Stimulated activated CD8-positive, alpha-beta memory T cell treated with anti-CD3 and anti-CD28 coated beads, Interleukin-2, amount 100 ng/mL, for 48 hours (primary cell): ENCODE measurements at regions not wholly inside any gene's neighbourhood (a gene's known extent, or its start where the extent isn't known, plus 50 kb on each side); places are given as distances from the start of the nearest gene placed in this dataset.

ENCODE experiments used
- DNase-seq, 2 donors: peaks; one replicate each; pipeline ENCODE4 v3.0.0-alpha.2; 2020; ENCODE audit warnings: low read depth in 2 of 2

DNA sequence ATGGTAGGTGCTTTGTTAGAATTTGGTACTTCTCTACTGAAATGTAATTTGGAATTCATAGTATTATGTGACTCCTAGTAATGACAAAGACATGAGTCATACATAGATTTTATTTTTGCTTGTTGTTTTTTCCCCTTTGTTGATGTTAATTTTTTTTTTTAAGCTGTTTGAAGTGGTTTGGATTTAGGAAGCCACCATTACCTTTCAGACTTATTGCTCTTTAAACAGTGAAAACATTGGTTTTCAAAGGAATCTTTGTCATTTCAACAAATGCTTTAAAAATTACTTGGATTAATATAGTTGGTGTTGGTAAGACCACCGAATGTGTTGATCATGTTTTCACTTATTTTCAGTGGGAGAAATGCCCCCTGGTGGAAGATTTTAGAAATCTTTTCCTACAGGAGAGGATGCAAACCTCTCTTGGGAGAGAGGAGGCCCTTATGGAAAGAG is 170.1 kb upstream of the PITX1 start:
- DNase-seq = no peak

DNA sequence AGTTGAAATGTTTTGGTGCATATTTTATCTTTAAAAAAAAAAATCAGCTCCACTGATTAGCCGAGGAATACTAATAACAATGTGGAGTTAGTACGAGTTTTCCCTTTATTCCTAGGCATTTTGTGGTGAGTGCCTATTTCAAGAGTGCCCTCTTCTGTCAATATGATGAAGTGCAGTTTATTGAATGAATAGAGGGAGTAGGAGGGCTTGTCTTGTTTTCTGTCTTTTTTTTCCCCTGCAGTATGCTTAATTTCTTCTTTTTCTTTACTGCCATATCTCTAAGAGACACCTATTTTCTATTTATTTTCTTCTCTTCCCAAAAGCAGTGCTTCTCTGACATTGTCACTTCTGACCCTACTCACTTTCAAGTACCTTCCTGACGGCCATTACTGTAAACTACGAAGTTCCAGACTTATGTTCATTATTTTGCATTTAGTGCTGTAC is 169.6 kb upstream of the PITX1 start:
- no peak for DNase-seq

DNA sequence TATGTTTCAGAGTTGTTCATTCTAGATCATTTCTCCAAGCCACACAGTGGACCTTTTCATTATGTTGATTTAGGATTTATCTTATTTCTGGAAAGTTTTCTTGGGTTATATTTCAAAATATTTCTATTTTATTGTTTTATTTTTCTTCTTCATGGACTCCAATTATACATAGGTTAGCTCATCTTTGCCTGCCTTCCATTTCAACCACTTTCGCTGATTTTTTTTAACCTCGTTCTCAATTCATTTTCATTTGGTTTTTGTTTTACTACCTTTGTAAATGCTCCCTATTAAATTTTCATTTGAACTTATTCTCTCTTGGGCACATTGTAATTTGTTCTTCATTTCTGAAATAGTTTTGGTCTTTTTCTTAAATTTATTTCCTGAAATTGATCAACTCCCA is 169.0 kb upstream of the PITX1 start:
- no peak for DNase-seq

DNA sequence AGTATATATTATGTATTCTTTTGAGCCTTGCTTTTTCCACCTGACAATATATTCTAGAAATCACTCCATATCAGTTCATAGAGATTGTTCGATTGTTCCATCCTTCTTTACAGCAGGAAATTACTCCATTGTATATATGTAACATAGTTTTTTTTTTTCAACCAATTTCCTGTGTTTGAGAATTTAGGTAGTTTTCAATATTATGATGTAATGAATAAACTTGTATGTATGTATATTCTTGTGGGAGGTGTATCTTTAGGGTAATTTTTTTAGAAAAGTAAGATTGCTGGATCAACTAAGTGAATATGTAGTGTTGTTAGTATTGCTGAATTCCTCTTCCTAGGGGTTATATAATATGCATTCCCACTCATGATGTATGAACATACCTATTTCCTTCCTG is 165.9 kb upstream of the PITX1 start:
- no peak for DNase-seq

DNA sequence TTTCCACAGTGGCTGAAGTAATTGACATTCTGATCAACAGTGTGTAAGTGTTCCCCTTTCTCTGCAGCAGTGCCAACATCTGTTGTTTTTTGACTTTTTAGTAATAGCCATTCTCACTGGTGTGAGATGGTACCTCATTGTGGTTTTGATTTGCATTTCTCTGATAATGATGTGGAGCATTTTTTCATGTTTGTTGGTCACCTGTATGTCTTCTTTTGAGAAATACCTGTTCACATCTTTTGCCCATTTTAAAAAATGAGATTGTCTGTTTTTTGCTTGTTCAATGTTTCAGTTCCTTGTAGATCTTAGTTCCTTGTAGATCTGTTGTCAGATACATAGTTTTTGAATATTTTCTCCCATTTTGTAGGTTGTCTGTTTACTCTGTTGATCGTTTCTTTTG is 162.5 kb upstream of the PITX1 start:
- no peak for DNase-seq

DNA sequence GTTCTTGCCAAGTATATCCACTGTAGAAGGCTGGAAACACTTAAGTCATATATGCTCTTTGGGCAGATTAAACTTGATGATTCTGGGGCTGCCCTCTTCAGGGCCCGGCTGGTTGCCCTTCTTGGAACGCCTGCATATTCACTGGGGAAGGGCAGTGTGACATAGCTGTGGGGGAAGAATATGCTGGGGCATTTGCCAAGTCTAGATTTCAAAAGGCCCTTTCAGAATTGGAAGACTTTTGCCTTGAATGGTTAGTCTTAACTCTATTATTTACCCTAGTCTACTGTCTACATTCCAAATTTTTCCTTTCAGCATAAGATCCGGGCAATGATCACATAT is 161.2 kb upstream of the PITX1 start:
- DNase-seq = no peak

DNA sequence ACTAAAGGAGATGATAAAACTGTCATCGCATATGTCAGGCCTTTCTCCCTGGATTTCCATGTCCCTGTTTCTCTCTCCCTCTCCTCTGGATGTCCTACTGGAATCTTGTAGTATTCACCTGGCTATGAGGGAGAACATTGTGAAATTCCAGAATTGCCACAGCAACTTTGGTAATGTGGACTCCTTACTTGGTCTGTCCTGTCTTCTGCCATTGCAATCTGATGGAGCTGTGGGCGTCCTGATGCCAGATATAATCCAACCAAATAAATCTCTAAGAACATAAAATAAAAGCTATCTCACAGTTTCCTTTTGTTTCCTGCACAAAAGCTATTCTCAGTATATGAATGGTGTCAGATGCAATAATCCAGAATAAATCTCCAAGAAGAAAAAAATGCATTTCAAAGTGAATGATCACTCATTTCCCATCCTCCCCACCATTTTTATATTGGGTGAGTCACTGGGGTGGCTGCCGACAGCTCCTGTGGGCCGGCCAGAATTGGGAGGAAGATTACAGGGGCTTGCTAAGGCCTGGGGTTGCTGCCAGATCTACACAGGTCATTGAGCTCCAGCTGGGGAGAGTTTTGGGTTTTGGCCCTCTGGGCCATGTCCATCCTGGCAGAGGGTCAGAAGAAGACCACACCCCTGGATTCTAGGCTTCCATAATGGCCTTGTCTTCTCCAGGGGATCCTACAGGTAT is 160.7 kb upstream of the PITX1 start:
- no peak for DNase-seq

DNA sequence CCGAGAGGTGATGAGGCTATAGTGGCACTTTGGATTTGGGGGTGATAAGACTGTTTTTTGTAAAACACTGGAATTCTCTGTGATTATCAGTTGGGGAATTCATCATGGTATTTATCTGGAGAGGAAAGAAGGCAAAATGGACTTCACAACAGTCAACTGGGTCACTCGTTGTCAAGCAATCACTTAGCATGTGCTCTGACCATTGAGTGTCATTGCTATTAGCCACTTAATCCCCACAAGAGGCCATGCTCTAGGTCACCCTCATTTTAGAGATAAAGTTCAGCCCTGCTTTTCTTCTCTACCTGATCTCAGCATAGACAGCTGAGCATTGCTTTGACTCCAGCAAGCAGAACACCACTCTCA is 160.1 kb upstream of the PITX1 start:
- DNase-seq = no peak

DNA sequence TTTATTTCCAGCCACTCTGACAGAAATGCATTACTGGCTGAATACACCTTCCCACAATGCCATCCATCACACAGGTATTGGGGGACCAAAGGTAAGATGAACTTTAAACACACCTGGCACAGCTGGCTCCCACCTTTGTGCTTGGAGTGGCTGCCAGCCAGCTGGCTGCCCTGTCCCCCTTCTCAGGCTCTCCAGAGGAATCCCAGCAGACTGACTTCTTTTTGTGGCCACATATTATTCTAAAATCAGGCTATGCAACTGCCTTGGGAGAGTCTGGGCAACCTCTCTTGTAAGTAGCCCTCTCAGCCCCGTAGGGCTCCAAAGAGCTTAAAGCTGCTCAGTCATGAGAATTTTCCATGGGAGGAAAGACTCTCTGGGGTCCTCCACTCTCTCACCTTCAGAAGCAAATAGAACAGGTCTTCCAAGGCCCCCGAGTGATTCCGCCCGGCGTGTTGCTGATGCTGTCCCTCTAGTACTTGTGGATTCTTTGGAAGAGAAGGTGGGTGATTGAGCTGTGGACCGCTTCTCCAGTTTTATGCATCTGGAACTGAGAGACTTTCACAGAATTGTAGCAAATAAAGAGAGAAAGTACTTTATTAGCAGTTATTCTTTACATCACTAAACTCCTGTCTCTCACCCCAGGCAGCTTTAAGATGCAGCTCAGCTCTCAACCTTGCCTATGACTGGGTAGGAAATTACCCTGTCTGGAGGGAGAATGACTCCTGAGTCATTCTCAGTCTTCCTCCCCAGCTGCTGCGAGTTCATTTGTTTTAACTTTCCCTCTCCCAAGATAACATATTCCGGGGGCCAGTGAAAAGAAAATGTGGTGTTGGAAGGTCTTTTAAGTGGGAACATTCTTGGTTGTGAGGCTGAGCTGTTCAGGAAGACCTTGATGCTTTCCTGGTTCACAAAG is 159.4 kb upstream of the PITX1 start:
- DNase-seq = no peak

DNA sequence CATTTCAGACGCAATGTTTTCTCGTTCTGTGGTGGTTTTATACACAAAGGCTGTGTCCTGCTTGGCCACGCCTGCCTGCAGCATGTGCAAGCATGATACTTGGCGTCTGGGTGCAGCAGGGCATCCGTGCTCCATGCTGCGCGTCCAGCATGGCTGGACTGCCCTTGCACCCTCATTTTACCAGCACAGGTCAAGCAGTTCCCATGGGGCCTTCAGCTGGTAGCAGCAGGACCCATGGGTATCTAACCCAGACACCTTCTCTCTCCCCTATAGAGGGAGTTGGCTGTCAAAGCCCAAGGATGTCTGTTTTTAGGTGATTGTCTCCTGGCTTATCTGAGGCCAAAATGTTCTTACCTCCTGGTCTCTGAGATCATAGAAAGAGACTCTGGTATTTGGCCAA is 158.3 kb upstream of the PITX1 start:
- DNase-seq = no peak

DNA sequence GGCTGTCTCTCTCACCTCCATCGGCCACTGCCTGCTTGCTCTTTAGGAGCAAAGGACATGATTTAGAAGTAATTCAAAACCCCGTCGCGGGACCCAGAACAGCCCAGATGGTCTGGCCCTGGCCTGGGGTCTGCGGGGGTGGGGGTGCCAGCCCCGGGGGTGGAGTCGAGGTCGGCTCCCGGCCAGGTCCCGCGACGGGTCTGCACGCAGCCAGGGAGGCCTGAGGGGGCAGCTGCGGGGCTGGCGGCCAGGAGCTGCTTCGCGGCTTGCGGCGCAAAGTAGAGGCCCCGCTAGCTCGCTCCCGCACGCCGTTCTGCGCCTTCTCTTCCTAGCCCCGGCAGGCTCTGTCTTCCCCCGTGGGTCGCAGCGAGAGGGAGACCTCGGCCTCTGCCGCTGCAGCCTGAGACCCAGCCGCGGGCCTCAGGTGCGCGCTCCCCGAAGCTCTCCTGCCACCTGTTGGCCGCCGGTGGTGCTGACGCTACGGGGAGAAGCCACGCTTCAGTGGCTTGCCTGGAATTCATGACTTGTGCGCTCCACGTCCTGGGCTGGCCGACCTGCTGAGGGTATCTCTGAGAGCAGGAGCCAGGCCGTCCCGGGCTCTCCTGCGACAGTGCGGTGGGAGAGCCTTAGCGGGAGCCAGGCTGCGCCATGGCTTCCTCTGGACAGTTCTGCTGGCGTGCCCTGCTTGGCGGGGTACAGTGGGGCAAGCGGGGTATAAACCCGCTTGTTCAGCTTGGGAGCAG is 157.2 kb upstream of the PITX1 start:
- DNase-seq = peak; percentile 62 to 63

DNA sequence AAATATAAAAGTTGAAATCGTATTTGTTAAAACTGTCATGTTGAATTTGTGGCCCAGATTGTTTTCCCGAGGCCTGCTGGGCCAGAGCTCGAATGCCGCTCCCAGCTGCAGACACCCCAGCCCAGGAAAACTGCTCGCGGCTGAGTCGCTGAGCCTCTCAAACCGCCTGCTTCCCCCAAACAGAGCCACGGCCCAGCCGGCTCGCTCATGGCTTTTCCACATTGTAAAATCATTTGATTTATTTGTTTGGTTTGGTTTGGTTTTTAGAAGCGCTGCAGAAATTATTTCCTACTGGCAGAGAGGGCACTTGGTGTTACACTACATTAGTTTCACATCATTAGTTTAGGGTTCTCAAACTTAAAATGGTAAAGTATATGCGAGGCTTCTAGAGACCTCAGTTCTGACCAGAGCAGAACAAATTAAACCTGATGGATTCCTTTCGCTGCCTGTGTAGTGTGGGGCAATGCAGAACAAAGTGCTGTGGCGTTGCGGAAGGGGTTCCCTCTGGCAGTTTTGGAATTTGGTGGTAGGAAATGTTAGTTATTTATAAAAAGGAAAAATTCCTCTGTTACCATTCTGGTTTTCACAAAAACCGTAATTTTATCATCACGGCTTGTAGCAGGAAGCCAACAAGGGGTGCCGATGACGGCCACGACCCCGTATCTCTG is 156.5 kb upstream of the PITX1 start:
- DNase-seq = no peak

DNA sequence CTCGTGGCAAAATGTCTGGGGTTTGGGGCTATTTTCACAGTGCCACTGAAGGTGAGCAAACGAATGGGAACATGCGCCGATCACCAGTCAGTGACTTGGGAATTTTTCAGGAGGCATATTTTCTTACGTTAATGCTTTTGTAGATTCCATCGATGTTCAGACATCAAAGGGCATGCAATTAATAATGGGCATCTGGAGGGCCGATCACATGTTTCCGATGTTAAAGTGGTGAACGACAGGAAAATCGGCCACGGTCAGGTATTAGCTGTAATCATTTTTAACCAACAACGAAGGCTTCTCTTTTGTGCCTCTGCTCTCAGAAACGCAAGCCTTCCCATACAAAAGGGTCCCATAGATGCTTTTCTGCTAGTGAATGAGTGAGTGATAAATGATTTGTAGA is 155.0 kb upstream of the PITX1 start:
- DNase-seq = no peak

DNA sequence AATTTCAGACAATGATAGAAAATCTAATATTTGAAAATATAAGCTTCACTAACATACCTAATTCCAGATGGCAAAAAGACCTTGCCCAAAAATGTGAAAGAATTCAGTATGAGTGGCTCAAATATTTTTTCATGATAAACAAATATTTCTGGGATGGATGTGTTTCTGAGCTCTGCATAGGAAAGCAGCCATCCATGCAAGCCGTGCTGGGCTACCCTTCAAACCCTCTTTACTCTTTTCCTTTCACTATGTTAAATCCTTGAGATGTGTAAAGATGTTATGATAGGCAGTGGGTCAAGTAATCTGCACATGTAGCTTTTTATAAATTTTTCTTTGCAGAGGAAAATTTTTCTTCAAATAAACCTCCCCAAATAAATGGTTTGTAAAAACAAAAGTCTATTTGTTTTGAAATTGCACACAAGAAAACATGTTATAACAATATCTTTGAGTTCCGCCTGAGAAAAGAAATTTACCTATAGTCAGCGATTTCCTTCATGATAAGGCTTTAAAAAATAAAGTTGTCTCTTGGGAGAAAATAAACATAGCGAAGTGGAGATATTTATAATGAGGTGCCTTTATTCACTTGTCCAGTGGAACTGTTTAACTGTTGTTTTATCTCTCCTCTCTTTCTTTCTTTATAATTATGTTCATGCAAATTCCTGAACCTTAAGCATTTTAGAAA is 154.3 kb upstream of the PITX1 start:
- no peak for DNase-seq

DNA sequence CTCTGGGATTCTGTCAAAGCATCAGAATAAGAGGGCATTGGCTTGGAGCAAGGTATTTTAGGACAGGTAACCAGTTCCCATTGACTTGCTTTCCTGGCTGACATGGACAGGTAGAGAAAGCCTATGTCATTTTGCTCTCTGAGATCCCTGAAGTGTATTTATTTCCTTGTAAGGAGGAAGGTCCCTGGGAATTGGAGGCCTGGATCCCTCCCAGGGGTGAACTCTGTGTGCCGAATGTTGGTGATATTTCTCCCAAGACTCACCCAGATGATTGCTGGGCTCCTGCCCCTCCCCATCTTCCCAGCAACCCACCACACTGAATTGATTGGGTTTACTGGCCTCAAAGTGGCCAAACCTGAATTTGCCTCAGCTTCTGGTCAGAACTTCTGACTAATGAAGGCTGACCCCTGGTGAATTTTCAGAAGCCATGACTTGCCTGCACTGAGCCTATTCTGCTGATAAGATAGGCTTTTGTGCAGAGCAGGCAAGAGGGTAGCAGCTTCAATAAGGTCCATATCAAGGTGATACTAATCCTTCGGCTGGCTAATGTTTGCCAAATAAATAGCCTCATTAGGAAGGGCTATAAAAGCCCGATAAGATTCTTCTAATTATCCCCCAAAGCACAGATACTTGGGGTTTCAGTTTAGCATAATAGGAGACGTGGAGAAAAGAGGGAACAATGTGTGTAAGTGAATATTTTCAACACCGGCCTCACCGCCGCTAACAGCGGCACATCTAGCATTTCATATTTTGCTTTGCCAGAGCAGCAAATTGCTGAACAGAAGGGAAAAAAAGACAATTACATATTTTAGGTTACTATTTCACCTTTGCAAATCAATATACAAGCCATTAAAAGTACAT is 152.9 kb upstream of the PITX1 start:
- DNase-seq = no peak

DNA sequence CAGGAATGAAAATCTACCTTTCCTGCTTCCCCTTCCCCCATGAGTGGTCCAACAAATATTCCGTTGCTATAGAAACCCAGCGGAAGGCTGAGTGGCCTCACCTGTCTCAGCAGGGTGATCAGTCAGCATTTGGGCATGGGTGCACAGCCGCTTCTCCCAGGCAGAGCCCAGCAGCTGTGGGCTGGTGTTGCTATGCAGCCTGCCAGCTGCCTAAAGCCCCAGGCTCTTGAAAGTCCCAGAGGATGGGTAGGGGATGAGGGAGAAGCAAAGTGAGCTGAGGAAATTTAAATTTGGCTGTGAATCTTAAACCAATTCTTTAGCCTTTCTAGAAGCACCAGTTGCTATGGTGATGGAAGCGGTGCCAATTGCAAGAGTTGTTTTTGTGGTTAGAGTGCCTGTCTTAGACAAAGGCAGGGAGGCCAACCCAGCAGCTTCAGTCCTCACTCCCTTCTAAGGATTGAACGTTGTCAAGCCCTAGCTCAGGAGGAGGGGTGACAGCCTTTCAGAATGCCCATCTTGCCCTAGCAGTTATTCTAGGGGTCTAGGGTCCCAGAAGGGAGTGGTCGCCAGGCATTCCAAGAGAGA is 151.5 kb upstream of the PITX1 start:
- no peak for DNase-seq

DNA sequence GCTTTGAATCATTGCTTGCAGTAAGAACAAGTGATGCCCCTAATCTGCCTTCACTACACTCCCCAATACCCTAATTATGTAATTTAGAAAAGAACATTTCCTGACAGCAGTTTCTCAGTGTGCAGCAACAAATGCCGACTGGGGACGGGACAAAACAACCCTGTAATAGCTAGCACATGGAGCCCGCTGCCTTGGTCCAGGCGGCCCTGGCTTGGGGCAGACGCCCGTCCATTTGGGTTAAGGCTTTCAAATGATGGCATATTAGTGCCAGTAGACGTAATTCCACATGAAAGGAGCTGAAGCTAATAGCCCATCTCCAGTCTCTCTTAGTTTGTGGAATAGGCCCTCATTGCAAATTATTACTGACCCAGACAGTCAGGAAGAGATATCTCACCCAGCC is 150.6 kb upstream of the PITX1 start:
- DNase-seq = no peak

DNA sequence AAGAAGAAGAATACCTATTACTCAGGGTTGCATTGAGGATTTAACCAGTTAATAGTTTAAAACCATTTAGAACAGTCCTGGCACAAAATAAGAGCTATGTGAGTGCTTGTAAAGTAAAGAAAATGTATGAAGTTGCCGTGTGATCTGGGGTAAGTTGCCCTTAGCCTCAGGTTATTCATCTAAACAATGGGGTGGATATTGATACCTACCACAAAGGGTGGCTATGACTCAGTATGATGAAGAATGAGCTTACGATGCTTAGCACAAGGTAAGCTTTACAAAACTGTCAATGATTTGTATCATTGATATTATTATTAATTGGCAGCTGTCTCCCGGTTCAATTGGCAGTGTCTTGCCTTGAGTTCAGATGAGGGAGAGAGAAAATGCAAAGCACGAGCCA is 149.4 kb upstream of the PITX1 start:
- no peak for DNase-seq

DNA sequence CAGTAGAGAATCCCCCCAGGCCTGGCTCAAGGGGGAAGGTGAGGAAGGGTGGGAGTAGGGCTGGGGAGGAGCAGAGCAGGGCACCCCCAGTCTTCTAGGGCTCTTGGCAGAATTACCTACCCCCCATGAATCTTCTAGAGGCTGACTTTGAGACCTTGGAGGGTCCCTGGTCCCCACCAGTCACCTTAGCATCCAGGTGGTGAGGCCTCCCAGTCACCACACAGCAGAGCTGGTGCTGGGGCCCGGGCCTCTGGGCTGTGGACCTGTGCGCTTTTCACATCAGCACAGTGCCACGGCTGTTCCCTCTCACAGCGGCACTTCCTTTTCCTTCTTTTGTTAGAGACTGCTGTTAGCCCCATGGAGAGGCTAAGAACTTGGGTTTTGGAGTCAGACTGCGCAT is 148.6 kb upstream of the PITX1 start:
- DNase-seq = no peak

DNA sequence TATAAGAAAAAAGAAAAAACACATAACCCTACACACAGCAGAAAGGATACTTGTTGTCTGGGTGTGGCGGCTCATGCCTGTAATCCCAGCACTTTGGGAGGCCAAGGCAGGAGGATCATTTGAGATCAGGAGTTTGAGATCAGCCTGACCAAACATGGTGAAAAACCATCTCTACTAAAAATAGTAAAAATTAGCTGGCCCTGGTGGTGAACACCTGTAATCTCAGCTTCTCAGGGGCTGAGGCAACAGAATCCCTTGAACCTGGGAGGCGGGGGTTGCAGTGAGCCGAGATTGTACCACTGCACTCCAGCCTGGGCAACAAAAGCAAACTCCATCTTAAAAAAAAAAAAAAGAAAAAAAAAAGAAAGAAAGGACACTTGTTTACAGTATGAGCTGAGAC is 147.6 kb upstream of the PITX1 start:
- DNase-seq = no peak
